ENCODE measurements at regions not wholly inside any gene's neighbourhood (a gene's known extent, or its start where the extent isn't known, plus 50 kb on each side); places are given as distances from the start of the nearest gene placed in this dataset.
"Not testable (repeated sequence)": the region's sequence is repeated elsewhere in the genome, so short reads cannot be mapped to it uniquely, and the experiment has no call there.

DNA sequence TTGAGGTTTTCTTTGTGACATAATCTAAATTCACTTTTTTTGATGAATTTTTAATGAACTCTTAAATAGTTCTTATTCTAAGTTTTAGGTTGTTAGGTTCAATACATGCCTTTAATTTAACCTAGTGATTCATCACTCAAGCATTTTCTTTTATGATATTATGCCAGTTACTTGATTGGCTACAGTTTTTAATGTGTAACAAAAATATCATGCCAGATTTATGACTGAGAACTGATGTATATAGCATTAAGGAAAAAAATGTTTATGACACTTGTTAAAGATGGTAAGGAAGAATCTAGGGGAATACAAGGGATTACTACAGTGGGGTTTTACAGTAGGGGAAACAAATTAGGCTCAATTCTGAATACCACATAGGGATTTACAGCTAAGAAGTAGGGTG lies 103.1 kb downstream of the VGLL3 start:
- H3K27ac ChIP-seq: no peak overlapping the region
- no peak for TF ChIP-seq CTCF (conservative IDR thresholded peaks at IDR 0.05)

- no peak for TF ChIP-seq CTCF (conservative IDR thresholded peaks at IDR 0.05)
- H3K27ac ChIP-seq: no peak overlapping the region
Measured at GRCh38 chr3:86880066-86880465, 110.9 kb downstream of the VGLL3 start.

- H3K27ac ChIP-seq: not testable (repeated sequence)
Measured at GRCh38 chr3:86876504-86877181, 114.3 kb downstream of the VGLL3 start.

DNA sequence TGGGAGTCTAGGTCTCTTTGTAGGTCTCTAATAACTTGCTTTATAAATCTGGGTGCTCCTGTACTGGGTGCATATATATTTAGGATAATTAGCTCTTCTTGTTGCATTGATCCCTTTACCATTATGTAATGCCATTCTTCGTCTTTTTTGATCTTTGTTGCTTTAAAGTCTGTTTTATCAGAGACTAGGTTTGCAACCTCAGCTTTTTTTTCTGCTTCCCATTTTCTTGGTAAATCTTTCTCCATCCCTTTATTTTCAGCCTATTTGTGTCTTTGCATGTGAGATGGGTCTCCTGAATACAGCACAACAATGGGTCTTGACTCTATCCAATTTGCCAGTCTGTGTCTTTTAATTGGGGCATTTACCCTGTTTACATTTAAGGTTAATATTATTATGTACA lies 116.2 kb downstream of the VGLL3 start:
- H3K27ac ChIP-seq: not testable (repeated sequence)

GRCh38 chr3:86869566-86869965 lies 121.4 kb downstream of the VGLL3 start:
- no peak for TF ChIP-seq CTCF (conservative IDR thresholded peaks at IDR 0.05)
- no peak overlapping the region for H3K27ac ChIP-seq

GRCh38 chr3:86867982-86868381 lies 123.0 kb downstream of the VGLL3 start:
- TF ChIP-seq CTCF (conservative IDR thresholded peaks at IDR 0.05): no peak
- H3K27ac ChIP-seq: no peak overlapping the region

DNA sequence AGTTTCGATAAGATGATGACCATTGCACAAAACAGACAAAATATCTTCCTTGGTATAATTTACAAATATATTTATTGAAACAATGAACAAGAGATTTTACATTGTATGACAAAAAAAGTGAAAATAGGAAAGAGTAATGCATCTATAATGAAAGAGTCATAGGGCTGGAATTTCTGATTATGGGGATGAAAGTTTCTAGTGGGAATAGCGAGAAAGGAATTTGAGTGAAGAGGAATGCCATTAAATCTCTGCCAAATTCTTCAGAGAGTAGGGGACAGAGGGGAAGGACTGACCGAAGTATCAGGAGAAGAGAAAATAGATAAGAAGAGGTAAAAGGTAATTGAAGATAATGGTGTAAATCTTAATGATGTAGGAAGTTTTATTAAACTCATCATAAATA lies 125.4 kb downstream of the VGLL3 start:
- no peak for TF ChIP-seq CTCF (conservative IDR thresholded peaks at IDR 0.05)
- no peak overlapping the region for H3K27ac ChIP-seq

GRCh38 chr3:86856711-86857110 lies 134.2 kb downstream of the VGLL3 start:
- H3K27ac ChIP-seq: no peak overlapping the region
- no peak for TF ChIP-seq CTCF (conservative IDR thresholded peaks at IDR 0.05)

DNA sequence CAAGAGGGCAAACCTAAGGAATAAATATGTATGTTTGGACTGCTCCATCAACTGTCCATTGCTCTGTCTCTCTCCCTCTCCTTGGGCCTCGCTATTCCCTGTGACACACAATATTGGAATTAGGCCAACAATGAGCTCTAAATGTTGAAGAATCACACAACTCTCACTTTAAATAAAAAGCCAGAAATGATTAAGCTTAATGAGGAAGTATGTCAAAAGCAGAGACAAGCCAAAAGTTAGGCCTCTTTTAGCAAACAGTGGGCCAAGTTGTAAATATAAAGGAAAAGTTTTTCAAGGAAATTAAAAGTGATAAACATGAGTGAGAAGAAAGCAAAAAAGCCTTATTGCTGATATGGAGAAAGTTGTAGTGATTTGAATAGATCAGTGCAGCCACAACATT lies 141.0 kb downstream of the VGLL3 start:
- H3K27ac ChIP-seq: no peak overlapping the region
- no peak for TF ChIP-seq CTCF (conservative IDR thresholded peaks at IDR 0.05)
